Motor neuron (in vitro differentiated cells): ENCODE measurements at regions not wholly inside any gene's neighbourhood (a gene's known extent, or its start where the extent isn't known, plus 50 kb on each side); places are given as distances from the start of the nearest gene placed in this dataset.
"Not testable (repeated sequence)": the region's sequence is repeated elsewhere in the genome, so short reads cannot be mapped to it uniquely, and the experiment has no call there.

Source experiments
- ATAC-seq, 8 experiments: fragments of 200-7000 bp; cut with Tn5 transposase; replicated peaks in 6 of 8; 2 replicates each; pipeline ENCODE4 v1.8.0; 2021; ENCODE audit warnings: mild to moderate bottlenecking in 8 of 8, moderate library complexity in 8 of 8
- H3K27ac ChIP-seq, 2 donors: fragments of 250-450 bp; sonication (Bioruptor Pico); 2 replicates each; pipeline ENCODE4 v1.9.0; 2021; ENCODE audit warnings: antibody characterized with exemption in 2 of 2, mild to moderate bottlenecking in 2 of 2, moderate library complexity in 1 of 2
- H3K4me1 ChIP-seq, 2 donors: fragments of 250-450 bp; sonication (Bioruptor Pico); replicated peaks in 1 of 2; 2 replicates each; pipeline ENCODE4 v1.6.1; 2021; ENCODE audit warnings: antibody characterized with exemption in 2 of 2, mild to moderate bottlenecking in 2 of 2, moderate library complexity in 1 of 2
- H3K4me3 ChIP-seq, 5 donors: fragments of 250-450 bp; sonication (Bioruptor Pico); 2 replicates each; pipeline ENCODE4 v1.9.0; 2021; ENCODE audit warnings: antibody characterized with exemption in 5 of 5, mild to moderate bottlenecking in 5 of 5, moderate library complexity in 4 of 5
- WGBS, 10 experiments: fragments of 450-650 bp; shearing (Covaris generic); methylation state at CpG; one replicate each; pipeline ENCODE4 v1.0.0; 2022; 5-methylcytosine and 5-hydroxymethylcytosine counted together
- in situ Hi-C, 9 experiments: fragments of 400-800 bp; cut with MboI; loops; one replicate each; pipeline ENCODE4 v1.15.0; 2021; ENCODE audit warnings: low sequenced_read_pairs in 9 of 9, low pct_unique_long_range_greater_than_20kb in 2 of 9; ENCODE audit not compliant: unreplicated experiment in 9 of 9

DNA sequence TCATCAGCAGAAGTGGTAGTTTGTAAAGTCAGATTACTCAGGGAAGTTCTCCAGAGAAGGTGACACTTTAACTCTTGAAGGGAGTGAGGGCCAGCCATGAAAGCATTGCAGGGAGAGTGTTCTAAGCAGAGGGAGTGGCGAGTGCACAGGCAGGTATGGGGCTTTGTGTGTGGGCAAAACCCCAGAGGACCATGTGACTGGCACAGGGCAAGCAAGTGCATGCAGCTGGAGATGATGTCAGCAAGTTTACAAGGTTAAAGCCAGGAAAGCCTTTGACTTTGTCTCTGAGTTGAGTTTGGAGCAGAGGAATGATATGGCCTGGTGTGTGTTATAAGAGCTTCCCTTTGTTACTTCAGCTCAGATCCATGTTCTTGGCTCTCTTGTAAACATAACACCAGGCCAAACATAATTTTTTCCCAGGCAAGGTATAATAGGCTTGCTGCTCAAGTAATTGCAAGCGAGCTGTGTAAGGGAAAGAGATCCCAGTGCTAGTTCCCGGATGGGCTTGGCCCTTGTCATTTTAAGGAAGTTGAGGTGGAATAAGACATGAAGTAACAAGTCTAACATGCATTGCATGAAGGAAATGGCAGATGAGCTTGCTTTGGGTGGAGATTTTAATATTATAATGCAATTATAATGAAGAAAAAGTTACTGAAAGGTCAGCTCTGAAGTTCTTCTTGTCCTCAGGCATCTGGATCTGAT, 341.1 kb upstream of the LRRC3B start:
- peak in 3 of 8 experiments; percentile 60 to 83 (median 69) for ATAC-seq
- Histone ChIP-seq H3K27ac (no peak overlapping the region), H3K4me3 (no peak overlapping the region), H3K4me1 (no peaks in the 10 kb centered on the region)
- in situ Hi-C loops = no loop called here
- 0 to 90% (median 71%) methylated on average over 1 to 3 of the region's 3 CpGs; no CpG with 5 or more reads in 2 of the 10 experiments for WGBS, 10 experiments

DNA sequence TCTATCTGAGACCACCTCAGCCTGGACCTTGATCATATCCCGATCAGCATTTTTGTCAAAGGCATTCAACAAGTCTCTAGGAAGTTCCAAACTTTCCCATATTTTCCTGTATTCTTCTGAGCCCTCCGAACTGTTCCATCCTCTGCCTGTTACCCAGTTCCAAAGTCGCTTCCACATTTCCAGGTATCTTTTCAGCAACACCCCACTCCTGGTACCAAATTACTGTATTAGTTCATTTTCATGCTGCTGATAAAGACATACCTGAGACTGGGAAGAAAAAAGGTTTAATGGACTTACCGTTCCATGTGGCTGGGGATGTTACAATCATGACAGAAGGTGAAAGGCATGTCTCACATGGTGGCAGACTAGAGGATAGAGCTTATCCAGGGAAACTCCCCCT, 338.1 kb upstream of the LRRC3B start:
- ATAC-seq, H3K27ac ChIP-seq, H3K4me3 ChIP-seq, H3K4me1 ChIP-seq, in situ Hi-C loops: not testable (repeated sequence)
- WGBS, 10 experiments = 11 to 100% (median 79%) methylated on average over 1 to 4 of the region's 4 CpGs; no CpG with 5 or more reads in 1 of the 10 experiments

DNA sequence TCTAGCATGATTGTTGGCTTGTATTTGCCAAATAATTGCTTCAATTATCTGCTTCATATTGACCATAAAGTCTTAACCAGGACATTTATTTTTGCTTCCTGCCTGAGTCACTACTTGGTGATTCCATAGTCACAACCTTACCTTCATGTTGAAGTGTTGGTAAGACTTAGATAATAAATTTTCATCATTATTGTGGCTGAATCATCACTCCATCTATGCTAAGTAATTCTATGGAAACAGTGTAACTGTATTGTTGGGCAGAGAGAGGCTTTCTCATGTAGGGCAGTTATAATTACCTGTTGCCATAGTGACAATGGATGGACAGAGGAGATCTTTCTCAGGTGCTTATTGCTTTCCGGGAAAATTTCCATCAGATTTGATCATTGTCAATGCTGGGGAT, 330.7 kb upstream of the LRRC3B start:
- in situ Hi-C loops = no loop called here
- H3K4me1 ChIP-seq = peaks cover 0 to 5% of the 10 kb centered on the region in 2 donors
- peak in 5 of 8 experiments; percentile 66 to 84 (median 69) for ATAC-seq
- WGBS, 10 experiments = 0 to 100% (median 68%) methylated on average over 1 of the region's 1 CpG; no CpG with 5 or more reads in 2 of the 10 experiments
- no peak overlapping the region for H3K27ac ChIP-seq
- no peak overlapping the region for H3K4me3 ChIP-seq

DNA sequence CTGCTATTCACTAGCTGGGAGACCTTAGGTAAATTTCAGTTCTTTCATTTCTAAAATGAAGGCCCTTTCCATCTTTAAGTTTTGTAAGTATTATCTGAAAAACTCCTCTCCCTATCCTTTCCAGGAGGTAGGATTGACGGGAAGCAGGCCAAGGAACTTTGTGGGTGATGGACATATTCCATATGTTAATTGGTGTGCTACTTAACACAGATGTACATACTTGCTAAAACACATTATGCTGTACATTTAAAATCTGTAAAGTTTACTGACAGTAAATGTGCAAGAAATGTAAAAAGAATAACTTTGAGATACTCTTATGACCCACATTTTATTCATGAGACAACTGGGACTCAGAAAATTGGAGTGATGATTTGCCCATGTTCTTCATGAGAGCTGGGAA, 329.8 kb upstream of the LRRC3B start:
- in situ Hi-C loops = no loop called here
- Histone ChIP-seq H3K27ac (no peak overlapping the region), H3K4me1 (peaks cover 0 to 5% of the 10 kb centered on the region in 2 donors), H3K4me3 (no peak overlapping the region)
- 0 to 100% (median 100%) methylated on average over 1 of the region's 1 CpG; no CpG with 5 or more reads in 5 of the 10 experiments for WGBS, 10 experiments
- ATAC-seq = peak in 1 of 8 experiments; percentile 89

DNA sequence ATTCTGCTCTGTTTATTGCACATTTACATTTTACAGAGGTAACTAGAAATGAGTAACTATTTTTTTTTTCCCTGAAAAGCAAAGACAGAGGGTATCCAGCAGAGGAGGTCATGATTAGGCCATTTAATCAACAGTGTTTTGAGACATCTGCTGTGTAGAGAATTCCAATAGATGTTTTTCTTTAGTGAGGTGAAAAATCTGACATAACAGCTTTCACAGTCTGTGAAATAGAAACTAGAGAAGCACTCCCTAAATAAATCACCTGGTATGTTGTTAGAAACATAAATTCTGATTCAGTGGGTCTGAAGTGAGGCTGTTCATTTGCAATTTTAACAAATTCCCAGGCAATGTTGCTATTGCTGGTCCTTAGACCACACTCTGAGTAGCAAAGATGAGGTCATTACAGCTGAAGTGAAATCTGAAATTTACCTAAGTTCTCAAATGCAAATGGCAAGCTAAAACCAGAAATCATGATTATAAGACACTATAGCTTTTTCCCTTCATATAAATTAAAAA, 329.2 kb upstream of the LRRC3B start:
- no peak overlapping the region for H3K27ac ChIP-seq
- peak in 7 of 8 experiments; percentile 23 to 91 (median 73) for ATAC-seq

DNA sequence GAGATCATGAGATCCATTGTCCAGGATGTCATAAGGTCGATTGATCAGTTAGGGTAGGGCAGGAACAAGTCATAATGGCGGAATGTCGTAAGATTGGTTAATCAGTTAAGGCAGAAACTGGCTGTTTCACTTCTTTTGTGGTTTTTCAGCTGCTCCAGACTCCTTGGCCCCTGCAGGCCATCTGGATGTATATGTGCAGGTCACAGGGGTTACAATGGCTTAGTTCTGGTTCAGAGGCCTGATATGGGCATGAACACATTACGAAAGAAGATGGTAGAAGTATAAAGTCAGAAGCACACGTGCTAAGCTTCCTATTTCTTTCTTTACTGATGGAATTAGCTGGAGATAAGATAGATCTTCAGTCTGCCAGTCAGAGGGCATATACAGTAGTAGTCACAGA, 315.4 kb upstream of the LRRC3B start:
- no peak for ATAC-seq
- no peaks in the 10 kb centered on the region for H3K4me1 ChIP-seq
- 0 to 81% (median 40%) methylated on average over 1 to 5 of the region's 5 CpGs; no CpG with 5 or more reads in 1 of the 10 experiments for WGBS, 10 experiments
- no peak overlapping the region for H3K4me3 ChIP-seq
- H3K27ac ChIP-seq = no peak overlapping the region
- in situ Hi-C loops = no loop called here

More for the DNA sequence above, 329.2 kb upstream of the LRRC3B start:
- Histone ChIP-seq H3K4me3 (no peak overlapping the region), H3K4me1 (peaks cover 0 to 5% of the 10 kb centered on the region in 2 donors)
- in situ Hi-C loops = no loop called here

DNA sequence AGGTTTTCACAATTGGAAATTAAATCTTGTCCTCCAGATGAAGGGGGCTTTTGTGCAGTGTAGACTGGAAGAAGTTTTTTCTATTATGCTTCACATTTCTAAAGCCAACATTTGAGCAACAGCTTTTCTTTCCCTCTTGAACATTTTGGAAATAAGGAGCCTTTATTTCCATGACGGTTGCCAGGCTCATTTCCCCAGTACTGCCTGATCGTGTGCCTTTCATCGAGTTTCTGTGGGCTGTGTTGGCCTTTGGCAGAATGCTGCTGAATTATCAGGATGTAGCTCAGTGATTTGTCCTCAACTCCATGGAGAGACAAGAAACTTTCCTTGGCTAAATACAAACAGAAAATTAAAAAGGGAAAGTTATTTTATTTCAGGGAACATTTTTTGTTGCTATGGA, 314.8 kb upstream of the LRRC3B start:
- Histone ChIP-seq H3K4me3 (no peak overlapping the region), H3K4me1 (no peaks in the 10 kb centered on the region), H3K27ac (no peak overlapping the region)
- in situ Hi-C loops = no loop called here
- WGBS, 10 experiments = 0 to 96% (median 44%) methylated on average over 2 to 3 of the region's 3 CpGs; no CpG with 5 or more reads in 4 of the 10 experiments
- no peak for ATAC-seq

DNA sequence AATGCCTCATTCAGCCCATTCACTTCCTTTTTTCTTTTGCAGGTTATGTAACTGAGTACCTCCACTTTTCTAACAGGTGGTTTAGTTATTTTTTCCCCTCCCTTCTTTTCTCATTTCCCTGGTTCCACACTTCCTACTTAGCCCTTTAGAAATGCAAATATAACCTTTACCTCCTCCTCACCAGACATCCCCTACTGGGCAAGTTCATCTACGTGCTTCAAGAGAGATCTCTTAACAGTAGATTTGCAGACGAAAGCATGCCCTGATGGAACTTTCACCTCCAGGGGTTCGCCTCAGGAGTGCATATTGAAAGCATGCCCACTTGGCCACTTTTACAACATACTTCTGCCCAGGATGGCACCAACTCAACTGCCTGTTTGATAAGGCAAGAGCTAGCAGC, 314.1 kb upstream of the LRRC3B start:
- 0 to 83% (median 50%) methylated on average over 1 to 3 of the region's 3 CpGs; no CpG with 5 or more reads in 1 of the 10 experiments for WGBS, 10 experiments
- Histone ChIP-seq H3K27ac (no peak overlapping the region), H3K4me3 (no peak overlapping the region), H3K4me1 (no peaks in the 10 kb centered on the region)
- no peak for ATAC-seq
- in situ Hi-C loops = no loop called here

DNA sequence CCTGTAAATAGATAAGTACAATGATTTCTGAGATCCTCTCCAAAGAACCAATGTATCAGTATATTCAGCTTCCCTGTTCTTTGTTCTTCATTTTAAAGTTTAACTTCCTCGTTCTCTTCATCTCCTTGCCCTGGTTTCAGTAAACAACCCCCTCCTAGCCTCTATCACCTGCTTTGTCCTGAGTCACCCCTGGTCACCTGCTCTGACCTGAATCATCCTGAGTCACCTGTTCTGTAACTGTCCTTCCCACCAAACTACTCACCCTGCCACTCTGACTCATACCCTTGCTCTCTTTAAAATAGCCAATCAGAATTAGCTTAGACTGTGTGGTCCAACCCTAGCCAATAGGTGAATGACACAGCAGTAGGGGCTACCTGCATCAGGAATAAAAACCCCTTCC, 313.0 kb upstream of the LRRC3B start:
- ATAC-seq, in situ Hi-C loops, H3K27ac ChIP-seq, H3K4me3 ChIP-seq, H3K4me1 ChIP-seq: not testable (repeated sequence)
- WGBS, 10 experiments = 0 to 100% (median 86%) methylated on average over 1 of the region's 1 CpG; no CpG with 5 or more reads in 3 of the 10 experiments

DNA sequence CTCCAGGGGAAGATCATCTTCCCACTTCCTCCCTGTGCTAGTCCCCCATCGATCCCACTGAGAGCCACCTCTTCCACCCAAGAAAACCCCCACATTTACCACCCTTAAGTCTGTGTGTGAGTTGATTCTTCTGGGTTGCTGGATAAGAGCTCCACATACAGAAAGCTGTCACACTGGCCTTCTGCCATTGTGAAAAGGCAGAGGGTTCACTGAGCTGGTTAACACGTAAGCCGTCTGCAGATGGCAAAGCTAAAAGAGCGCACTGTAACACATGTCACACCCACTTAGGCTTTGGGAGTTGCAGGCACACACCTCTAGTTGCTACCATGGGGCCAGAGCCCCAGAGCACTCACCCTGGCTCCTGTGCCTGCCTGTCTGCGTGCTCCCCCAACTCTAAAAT, 309.8 kb upstream of the LRRC3B start:
- WGBS, 10 experiments = 7 to 100% (median 77%) methylated on average over 1 to 4 of the region's 5 CpGs; no CpG with 5 or more reads in 5 of the 10 experiments
- ATAC-seq = no peak
- Histone ChIP-seq H3K27ac (no peak overlapping the region), H3K4me3 (no peak overlapping the region), H3K4me1 (no peaks in the 10 kb centered on the region)
- in situ Hi-C loops = no loop called here

DNA sequence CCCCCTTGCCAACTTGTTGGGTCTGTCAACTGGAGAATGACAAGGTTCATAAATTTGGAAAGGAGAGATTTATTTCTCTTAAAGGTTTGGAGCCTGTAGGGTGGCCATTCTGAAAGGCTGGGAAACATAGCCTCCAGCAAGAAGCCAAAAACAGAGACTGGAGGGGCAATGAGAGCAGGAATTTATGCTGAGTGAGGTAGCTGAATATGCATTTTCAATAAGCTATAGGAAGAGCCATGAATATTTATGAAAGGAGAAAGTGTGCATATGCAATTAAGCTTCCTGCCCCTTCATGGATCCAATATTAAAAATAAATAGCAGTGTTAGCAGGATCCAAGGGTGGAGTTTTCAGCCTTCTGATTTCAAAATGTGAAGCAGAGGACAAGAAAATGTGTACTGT, 306.1 kb upstream of the LRRC3B start:
- Histone ChIP-seq H3K4me1 (no peaks in the 10 kb centered on the region), H3K4me3 (no peak overlapping the region), H3K27ac (no peak overlapping the region)
- ATAC-seq = peak in 3 of 8 experiments; percentile 20 to 98 (median 33)
- in situ Hi-C loops = no loop called here

DNA sequence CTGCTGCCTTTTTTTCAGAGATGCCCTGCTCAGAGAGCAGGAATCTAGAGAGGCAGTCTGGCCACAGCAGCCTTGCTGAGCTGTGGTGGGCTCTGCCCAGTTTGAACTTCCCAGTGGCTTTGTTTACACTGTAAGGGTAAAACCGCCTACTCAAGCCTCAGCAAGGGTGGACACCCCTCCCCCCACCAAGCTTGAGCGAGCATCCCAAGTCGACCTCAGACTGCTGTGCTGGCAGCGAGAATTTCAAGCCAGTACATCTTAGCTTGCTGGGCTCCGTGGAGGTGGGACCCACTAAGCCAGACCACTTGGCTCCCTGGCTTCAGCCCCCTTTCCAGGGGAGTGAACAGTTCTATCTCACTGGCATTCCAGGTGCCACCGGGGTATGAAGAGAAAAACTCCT, 298.8 kb upstream of the LRRC3B start:
- H3K27ac ChIP-seq, H3K4me1 ChIP-seq, in situ Hi-C loops, ATAC-seq, H3K4me3 ChIP-seq: not testable (repeated sequence)
- 49 to 58% methylated on average over 3 to 5 of the region's 6 CpGs; no CpG with 5 or more reads in 8 of the 10 experiments for WGBS, 10 experiments

DNA sequence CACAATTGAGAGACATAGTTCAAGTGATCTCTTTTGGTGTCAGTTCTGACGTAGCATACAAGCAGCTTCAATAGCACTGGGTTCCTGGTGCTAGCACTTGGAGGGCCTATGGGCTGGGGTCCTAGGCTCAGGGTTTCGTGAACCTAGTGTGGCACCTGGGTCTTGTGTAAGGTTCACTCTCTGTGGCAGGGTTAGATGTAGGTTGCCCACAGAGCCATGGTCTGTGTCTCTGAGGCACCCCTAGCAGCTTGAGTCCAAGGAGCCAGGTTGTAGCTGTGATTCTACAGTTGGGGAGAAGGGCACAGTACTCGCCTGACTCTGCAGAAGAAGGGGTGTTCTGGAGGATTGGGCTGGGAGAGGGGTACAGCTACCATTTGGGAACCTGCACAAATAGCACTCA, 282.6 kb upstream of the LRRC3B start:
- no peak overlapping the region for H3K4me3 ChIP-seq
- WGBS, 10 experiments = 13 to 80% (median 60%) methylated on average over 1 to 2 of the region's 3 CpGs; no CpG with 5 or more reads in 3 of the 10 experiments
- H3K27ac ChIP-seq = no peak overlapping the region
- no peak for ATAC-seq
- no peaks in the 10 kb centered on the region for H3K4me1 ChIP-seq
- in situ Hi-C loops = no loop called here

DNA sequence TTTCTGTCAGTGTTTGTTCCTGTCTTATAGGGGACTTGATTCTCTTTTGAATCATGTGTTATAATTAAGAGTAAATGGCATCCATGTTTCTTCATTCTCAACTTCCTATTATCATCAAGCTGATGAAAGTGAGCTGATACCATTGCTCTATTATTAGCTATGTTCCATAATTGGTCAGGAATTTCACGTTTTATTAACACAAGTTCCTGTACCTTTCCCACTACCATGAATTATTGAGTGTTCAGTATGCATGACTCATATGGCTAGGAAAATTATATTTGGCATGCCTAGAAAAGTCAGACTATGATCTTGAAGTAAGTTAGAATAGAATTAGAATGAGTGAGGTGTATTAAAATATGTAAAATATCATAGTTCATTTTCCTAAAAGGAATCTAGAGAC, 278.9 kb upstream of the LRRC3B start:
- no peak overlapping the region for H3K27ac ChIP-seq
- peak in 2 of 8 experiments; percentile 64 to 67 for ATAC-seq
- no peak overlapping the region for H3K4me3 ChIP-seq
- 0 to 100% (median 40%) methylated on average over 1 of the region's 1 CpG; no CpG with 5 or more reads in 1 of the 10 experiments for WGBS, 10 experiments
- in situ Hi-C loops = no loop called here
- no peaks in the 10 kb centered on the region for H3K4me1 ChIP-seq
